ENCODE measurements at regions not wholly inside any gene's neighbourhood (a gene's known extent, or its start where the extent isn't known, plus 50 kb on each side); places are given as distances from the start of the nearest gene placed in this dataset.

- TF ChIP-seq SFPQ (IDR thresholded peaks at IDR 0.05; ENCODE audit: low read depth, low read length) (no peak), TAL1 (IDR thresholded peaks at IDR 0.05) (no peak)
These were observed 90.7 kb upstream of the IQSEC1 start (continued) for GRCh38 chr3:13163848-13164382.

- no peaks in the 10 kb centered on the region for H3K9me3 ChIP-seq (replicated peaks; ENCODE audit: control insufficient read depth, insufficient read depth, low read depth, low read length)
- H4K20me1 ChIP-seq (replicated peaks; ENCODE audit: control insufficient read depth, insufficient read depth, low read length) = peaks cover 6% of the 10 kb centered on the region; the same call in 1 of the 2 replicates
- FAIRE-seq = no peak
- no peak overlapping the region for H3K4me2 ChIP-seq (ENCODE audit: insufficient read depth, low read length)
- no peak overlapping the region for H3K9ac ChIP-seq (ENCODE audit: insufficient read depth in 1 of 2, low read depth in 2 of 2, low read length in 2 of 2)
- TF ChIP-seq PHF21A (IDR thresholded peaks at IDR 0.05; ENCODE audit: borderline replicate concordance, low read depth) = no peak
- TF ChIP-seq PRDM10 (IDR thresholded peaks at IDR 0.05; ENCODE audit: partially characterized antibody) = peak; percentile 84
- peaks cover 36 to 82% of the 10 kb centered on the region in 2 experiments for H3K27me3 ChIP-seq (ENCODE audit: control insufficient read depth in 2 of 2, insufficient read depth in 2 of 2, low read length in 2 of 2)
- CTCF ChIA-PET (ENCODE audit: low intra/inter-chr PET ratio) = no interaction called here
- POLR2A ChIA-PET = interaction anchor here (0.6 kb wide), 1 partner anchor 8 kb away, joined by 3 read pairs; no protein-coding TSS in a partner anchor
- 4% methylated on average over 9 of the region's 9 CpGs for WGBS (ENCODE audit: insufficient coverage, low coverage, missing lambda C conversion rate)
- H2AFZ ChIP-seq (ENCODE audit: low read depth, low read length) = no peak overlapping the region
- no peak for DNase-seq (ENCODE audit: extremely low read depth in 1 of 4, low spot score in 3 of 4)
- BruUV-seq (replicated peaks) = no TSS peak
- ATAC-seq = no peak
- H3K4me1 ChIP-seq (replicated peaks in 1 of 2; ENCODE audit: control insufficient read depth in 2 of 2, insufficient read depth in 2 of 2, low read length in 2 of 2) = 0 out of 5 replicates have a peak, but pooled peaks cover 0 to 3% of the 10 kb centered on the region in 2 experiments
- intact Hi-C loops (cut with micrococcal nuclease) (no loop called here), in situ Hi-C loops (cut with MboI) (no loop called here)
- no peaks in the 10 kb centered on the region for H3K36me3 ChIP-seq (ENCODE audit: control insufficient read depth, insufficient read depth, low read length)
- no peaks in the 10 kb centered on the region for H3K79me2 ChIP-seq (ENCODE audit: control insufficient read depth, insufficient read depth, low read length)
- no peak overlapping the region for H3K27ac ChIP-seq (ENCODE audit: extremely low read depth, low read depth, low read length)
- no peak overlapping the region for H3K4me3 ChIP-seq
- no peaks in the 10 kb centered on the region for H3K9me1 ChIP-seq (ENCODE audit: control insufficient read depth, insufficient read depth, low read length)
These were observed 89.5 kb upstream of the IQSEC1 start for GRCh38 chr3:13162549-13163320.

All from K562 (cell line).